IgD-negative memory B cell (primary cell): ENCODE measurements at regions not wholly inside any gene's neighbourhood (a gene's known extent, or its start where the extent isn't known, plus 50 kb on each side); places are given as distances from the start of the nearest gene placed in this dataset.

Source experiments
- H3K27ac Mint-ChIP-seq, 3 donors: one replicate each; pipeline ENCODE4 v1.8.0; 2020 to 2022; ENCODE audit warnings: mild to moderate bottlenecking in 3 of 3, mixed read lengths in 3 of 3, moderate library complexity in 1 of 3
- H3K27me3 Mint-ChIP-seq: one replicate; pipeline ENCODE4 v1.8.0; 2021; ENCODE audit warnings: mixed read lengths
- H3K36me3 Mint-ChIP-seq: one replicate; pipeline ENCODE4 v1.8.0; 2020; ENCODE audit warnings: mild to moderate bottlenecking, mixed read lengths
- H3K4me1 Mint-ChIP-seq, 3 donors: one replicate each; pipeline ENCODE4 v1.8.0; 2020 to 2022; ENCODE audit warnings: mixed read lengths in 3 of 3, mild to moderate bottlenecking in 1 of 3
- H3K4me3 Mint-ChIP-seq, 4 donors: one replicate each; pipeline ENCODE4 v1.8.0; 2020 to 2022; ENCODE audit warnings: mild to moderate bottlenecking in 4 of 4, mixed read lengths in 4 of 4, moderate library complexity in 3 of 4
- H3K9me3 Mint-ChIP-seq, 3 donors: one replicate each; pipeline ENCODE4 v1.8.0; 2020 to 2021; ENCODE audit warnings: mixed read lengths in 3 of 3, mild to moderate bottlenecking in 1 of 3

DNA sequence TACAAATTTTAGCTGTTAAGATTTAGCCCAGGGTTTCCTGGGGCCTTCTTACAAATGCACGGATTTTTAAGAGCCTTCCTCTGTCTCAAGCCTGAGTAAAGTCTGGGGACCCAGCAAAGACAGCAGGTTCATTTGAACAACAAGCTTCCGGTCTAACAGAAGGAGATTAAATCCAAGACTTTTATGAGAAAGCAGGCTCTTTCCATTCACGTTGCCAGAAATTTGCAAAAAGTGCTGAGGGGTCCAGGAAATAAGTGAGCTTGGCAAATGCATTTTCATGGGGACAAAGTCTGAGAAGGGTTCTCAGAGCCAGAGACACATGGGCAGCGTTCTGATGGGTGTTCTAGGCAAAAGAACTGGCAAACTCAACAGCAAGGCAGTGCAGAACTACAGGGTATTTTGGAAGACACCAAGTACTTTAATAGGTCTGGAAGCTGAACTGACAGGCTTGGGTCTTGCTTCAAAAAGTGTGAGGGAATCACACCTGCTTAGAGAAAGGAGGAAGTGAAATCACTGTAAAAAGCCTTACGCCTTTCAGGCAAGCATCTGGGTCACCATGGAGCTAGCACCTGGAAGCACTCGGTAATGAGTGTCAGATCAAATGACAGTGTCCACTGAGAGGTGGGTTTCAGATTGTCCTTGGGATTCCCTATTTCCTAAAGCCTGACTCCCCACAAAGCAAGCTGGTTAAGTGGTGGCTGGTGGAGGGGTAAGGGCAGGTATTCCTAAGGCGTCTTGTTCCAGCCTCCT, 115.8 kb upstream of the ARHGEF3 start:
- Mint-ChIP-seq H3K27me3 (no peaks in the 10 kb centered on the region), H3K36me3 (no peaks in the 10 kb centered on the region), H3K9me3 (no peaks in the 10 kb centered on the region), H3K27ac (peak overlapping the region; percentile 92 to 98 (median 97)), H3K4me1 (peaks cover 56 to 69% (median 58%) of the 10 kb centered on the region in 3 donors), H3K4me3 (peak overlapping the region; percentile 71 to 92 (median 87))

DNA sequence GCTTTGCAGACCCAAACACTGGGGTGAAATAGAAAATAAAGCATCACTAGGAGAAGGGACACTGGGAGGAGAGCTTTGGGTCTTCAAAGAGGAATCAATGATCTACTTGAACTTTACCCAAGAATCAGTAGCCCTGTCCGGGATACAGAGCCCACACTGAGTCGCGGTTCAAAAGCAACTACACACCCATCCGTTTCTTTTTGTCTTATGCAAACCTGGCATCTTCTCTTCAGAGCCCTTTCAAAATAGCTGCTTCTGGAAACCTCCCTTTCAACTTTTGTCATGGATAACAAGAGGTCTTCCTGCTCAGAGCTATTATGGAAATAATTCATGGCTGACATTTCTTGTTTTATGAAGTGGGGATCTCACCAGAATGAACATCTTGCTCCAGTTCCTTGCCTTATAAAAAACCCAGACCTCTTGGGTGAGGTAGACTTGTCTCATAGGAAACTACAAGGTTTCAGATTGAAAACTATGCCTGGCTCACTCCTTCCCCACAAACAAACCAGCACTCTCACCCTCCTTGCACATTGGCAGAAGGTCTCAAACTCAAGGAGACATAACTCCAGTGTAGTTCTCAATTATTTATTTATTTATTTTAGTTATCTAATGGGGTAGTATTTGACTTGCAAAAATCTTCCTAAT, 115.1 kb upstream of the ARHGEF3 start:
- H3K4me1 Mint-ChIP-seq = peaks cover 49 to 62% (median 52%) of the 10 kb centered on the region in 3 donors
- no peaks in the 10 kb centered on the region for H3K27me3 Mint-ChIP-seq
- peak overlapping the region; percentile 84 to 93 (median 86) for H3K4me3 Mint-ChIP-seq
- H3K27ac Mint-ChIP-seq = peak overlapping the region; percentile 92 to 98 (median 97)
- no peaks in the 10 kb centered on the region for H3K9me3 Mint-ChIP-seq
- H3K36me3 Mint-ChIP-seq = no peaks in the 10 kb centered on the region

DNA sequence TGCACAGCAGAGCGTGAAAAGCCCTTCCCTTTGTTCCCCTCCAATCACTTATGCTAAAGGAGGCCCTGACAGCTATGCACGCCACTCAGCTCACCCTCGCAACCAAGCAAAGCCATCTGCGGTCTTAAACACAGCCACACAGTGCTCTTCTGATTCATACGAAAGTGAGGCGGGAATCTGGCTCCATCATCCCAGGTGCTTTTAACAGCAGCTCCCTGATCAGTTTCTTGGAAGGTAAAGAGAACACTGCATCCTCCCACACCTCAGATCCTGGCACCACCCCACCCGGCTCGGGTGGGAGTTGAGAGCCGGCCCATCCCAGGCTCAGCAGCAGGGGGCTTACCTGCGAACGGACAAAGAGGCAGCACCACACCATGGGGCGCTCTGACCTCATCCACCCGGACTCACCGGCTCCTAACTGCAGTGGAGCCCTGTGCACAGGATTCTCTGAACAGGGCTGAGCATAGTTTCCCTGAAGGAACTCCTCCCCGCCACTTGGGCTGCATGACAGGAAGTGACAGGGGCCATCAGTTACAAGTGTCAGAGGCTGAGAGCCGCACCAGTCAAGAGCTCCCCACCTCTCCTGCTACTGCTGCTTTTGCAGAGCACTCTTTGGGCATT, 114.3 kb upstream of the ARHGEF3 start:
- Mint-ChIP-seq H3K4me3 (peak overlapping the region; percentile 84 to 93 (median 86)), H3K9me3 (no peaks in the 10 kb centered on the region), H3K4me1 (peaks cover 45 to 55% (median 46%) of the 10 kb centered on the region in 3 donors), H3K27ac (peak overlapping the region; percentile 92 to 98 (median 97)), H3K36me3 (no peaks in the 10 kb centered on the region), H3K27me3 (no peaks in the 10 kb centered on the region)

DNA sequence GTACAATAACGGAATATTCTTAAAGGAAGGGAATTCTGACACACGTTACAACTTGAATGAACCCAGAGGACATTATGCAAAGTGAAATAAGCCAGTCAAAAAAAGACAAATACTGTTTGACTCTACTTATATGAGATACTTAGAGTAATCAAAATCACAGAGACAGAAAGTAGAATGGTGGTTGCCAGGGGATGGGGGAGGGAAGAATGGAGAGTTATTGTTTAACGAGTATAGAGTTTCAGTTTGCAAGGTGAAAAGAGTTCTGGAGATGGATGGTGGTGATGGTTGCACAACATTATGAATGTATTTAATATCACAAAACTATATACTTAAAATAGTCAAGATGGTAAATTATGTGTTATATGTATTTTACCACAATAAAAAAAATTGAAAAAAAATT, 112.9 kb upstream of the ARHGEF3 start:
- peaks cover 45 to 52% (median 46%) of the 10 kb centered on the region in 3 donors for H3K4me1 Mint-ChIP-seq
- H3K27ac Mint-ChIP-seq = peak overlapping the region; percentile 82 to 98 (median 92)
- peak overlapping the region; percentile 84 to 93 (median 86) for H3K4me3 Mint-ChIP-seq
- no peaks in the 10 kb centered on the region for H3K9me3 Mint-ChIP-seq
- no peaks in the 10 kb centered on the region for H3K27me3 Mint-ChIP-seq
- no peaks in the 10 kb centered on the region for H3K36me3 Mint-ChIP-seq

DNA sequence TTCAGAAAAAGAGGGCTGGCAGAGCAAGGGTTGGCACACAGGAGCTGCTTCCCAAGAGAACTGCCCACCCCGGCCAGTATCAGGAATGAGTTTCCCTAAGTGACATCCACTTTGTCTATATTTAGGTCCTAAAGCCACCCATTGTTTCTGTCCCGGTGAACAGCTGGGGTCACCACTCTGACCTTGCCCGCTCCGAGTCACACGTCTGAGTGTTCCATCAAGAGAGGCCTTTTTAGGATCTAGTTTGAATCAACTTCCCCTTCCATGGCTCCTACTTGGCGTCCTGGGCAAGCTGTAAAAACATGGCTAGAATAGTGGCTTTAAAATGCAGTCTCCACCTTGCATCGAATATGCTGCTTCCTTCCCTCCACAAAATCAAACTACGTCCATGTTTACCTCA, 109.6 kb upstream of the ARHGEF3 start:
- no peaks in the 10 kb centered on the region for H3K9me3 Mint-ChIP-seq
- H3K4me1 Mint-ChIP-seq = peaks cover 15 to 28% (median 19%) of the 10 kb centered on the region in 3 donors
- no peaks in the 10 kb centered on the region for H3K27me3 Mint-ChIP-seq
- H3K4me3 Mint-ChIP-seq = no peak overlapping the region
- H3K27ac Mint-ChIP-seq = no peak overlapping the region
- H3K36me3 Mint-ChIP-seq = peaks cover 4% of the 10 kb centered on the region

DNA sequence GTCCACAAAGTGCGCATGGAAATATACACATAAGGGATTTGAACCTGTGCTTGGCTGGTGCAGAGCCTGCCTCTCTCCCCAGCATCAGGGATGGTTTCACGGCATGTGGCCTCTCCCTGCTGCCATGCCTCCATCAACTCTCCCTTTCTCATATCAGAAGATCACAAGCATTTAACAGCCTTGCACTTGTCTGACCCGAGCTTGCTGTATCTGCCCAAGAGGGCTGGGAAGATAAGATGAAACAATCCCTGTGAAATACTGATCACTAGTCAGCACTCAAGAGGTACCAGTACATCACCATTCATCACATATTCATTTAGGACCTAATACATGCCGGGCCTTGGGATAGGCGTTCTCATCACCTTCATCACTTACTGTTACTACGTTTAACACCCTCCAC, 107.6 kb upstream of the ARHGEF3 start:
- H3K27ac Mint-ChIP-seq = no peak overlapping the region
- peak overlapping the region in 1 of 4 donors; percentile 22 for H3K4me3 Mint-ChIP-seq

DNA sequence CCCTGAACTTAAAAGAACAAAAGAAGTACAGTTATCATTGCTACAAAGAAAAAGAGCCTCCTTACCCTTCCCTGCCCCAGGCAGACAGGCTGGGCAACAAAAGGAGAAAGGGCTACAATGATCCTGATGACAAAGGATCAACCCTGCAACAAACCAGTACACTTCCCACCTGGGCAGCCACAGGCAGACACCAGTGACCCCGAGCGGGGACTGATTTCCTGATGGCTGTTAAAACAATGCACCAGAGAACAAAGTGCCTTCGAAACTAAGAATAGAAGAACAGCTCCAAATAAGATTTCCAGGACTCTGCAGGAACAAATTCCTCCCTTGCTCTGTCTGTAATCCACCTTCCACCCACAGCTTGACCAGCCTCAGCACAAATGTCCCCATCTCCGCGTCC, 106.3 kb upstream of the ARHGEF3 start:
- peak overlapping the region in 1 of 3 donors; percentile 48 for H3K27ac Mint-ChIP-seq
- peaks cover 0 to 10% (median 1%) of the 10 kb centered on the region in 3 donors for H3K4me1 Mint-ChIP-seq
- H3K4me3 Mint-ChIP-seq = no peak overlapping the region
- H3K9me3 Mint-ChIP-seq = no peaks in the 10 kb centered on the region
- peaks cover 6% of the 10 kb centered on the region for H3K36me3 Mint-ChIP-seq
- H3K27me3 Mint-ChIP-seq = no peaks in the 10 kb centered on the region

More for the DNA sequence above, 107.6 kb upstream of the ARHGEF3 start:
- Mint-ChIP-seq H3K27me3 (no peaks in the 10 kb centered on the region), H3K9me3 (no peaks in the 10 kb centered on the region), H3K36me3 (peaks cover 4% of the 10 kb centered on the region), H3K4me1 (peaks cover under 1 to 15% (median 3%) of the 10 kb centered on the region in 3 donors)

DNA sequence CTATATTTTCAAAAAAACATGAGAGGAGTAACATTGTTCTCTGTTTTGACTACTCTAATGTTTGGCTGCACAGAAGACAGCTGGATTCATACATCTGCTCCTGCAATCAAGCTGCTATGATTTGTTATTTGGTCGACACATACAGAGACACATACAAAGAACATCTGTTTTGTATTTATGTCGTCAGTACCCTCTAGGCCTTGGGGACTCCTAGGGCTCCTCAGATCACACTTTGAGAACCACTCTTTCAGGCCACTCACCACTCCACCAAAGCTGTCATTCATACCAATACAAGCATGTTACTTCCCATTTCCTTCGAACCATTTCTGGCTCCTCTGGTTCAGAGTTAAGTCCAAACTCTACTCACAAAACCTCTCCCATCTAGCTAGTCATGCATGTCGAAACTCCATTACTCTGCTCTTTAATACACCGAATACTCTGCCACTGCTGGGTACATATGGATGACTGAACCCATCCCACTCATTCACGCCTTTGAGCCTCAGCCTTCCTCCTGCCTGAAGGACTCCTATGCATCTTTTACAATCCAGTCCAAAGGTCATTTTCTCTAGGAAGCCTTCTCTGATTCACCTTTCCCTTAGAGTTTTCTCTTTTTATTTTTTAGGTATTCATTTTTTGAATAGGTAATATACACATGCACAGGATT, 102.9 kb upstream of the ARHGEF3 start:
- H3K9me3 Mint-ChIP-seq = no peaks in the 10 kb centered on the region
- H3K27ac Mint-ChIP-seq = peak overlapping the region in 1 of 3 donors; percentile 83
- no peak overlapping the region for H3K4me3 Mint-ChIP-seq
- no peaks in the 10 kb centered on the region for H3K27me3 Mint-ChIP-seq
- peaks cover 3 to 15% (median 8%) of the 10 kb centered on the region in 3 donors for H3K4me1 Mint-ChIP-seq
- H3K36me3 Mint-ChIP-seq = peaks cover 6% of the 10 kb centered on the region

DNA sequence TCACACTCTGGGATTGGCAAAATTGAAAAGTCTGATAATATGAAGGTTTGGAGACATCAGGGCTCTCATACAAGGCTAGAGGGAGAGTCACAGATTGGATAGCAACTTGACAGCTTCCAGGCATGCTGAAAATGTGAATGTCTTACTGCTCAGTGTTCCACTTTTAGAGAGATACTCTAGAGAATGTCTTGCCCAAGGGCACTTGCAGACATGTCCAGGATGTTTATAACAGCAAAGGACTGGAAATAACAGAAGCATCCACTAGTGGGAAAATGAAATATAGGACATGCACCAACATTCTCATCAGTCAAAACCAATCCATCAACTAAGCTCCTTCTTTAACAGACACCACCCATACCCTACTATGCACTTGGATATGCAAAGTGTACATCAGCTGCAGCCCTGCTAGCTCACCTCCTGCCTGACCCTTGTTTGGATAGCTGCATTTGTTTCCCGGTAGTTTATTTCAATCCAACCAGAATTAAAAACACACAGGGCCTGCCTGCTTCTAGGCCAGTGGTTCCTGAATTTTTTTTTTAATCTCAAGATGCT, 101.6 kb upstream of the ARHGEF3 start:
- no peak overlapping the region for H3K4me3 Mint-ChIP-seq
- H3K27me3 Mint-ChIP-seq = no peaks in the 10 kb centered on the region
- H3K4me1 Mint-ChIP-seq = peaks cover 3 to 13% (median 8%) of the 10 kb centered on the region in 3 donors

DNA sequence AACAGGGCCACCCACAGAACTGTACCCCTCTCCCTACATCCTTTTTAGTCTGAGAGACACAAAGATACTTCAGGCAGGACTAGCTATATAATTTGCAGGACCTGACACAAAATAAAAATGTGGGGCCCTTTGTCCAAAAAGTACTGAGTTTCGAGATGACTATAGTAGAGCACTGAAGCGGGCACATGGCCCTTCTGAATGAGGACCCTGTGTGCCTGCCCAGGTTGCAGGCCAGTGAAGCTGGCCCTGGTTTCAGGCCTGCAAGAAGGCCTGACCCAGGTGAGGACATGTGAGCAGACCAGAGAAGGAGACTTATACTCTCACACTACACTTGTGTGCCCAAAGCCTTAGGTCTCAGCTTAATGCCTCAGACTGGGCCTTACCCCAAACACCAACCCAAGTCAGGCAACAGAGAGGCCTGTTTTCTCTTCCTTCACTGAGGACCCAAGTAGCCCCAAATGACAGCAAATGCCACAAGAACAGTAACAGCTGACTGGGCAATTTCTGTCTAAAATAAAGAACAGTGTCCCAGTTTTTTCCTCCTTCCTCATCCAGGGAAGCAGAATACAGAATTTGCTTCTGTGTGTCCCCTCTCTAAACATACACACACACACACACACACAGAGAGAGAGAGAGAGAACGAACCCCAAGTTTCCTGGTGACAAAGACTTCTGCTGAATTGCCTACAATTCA, 100.9 kb upstream of the ARHGEF3 start:
- Mint-ChIP-seq H3K4me1 (peaks cover 1 to 11% (median 8%) of the 10 kb centered on the region in 3 donors), H3K9me3 (no peaks in the 10 kb centered on the region), H3K36me3 (peaks cover 3% of the 10 kb centered on the region), H3K27ac (no peak overlapping the region), H3K27me3 (no peaks in the 10 kb centered on the region), H3K4me3 (no peak overlapping the region)

More for the DNA sequence above, 101.6 kb upstream of the ARHGEF3 start:
- Mint-ChIP-seq H3K36me3 (peaks cover 3% of the 10 kb centered on the region), H3K27ac (no peak overlapping the region), H3K9me3 (no peaks in the 10 kb centered on the region)

DNA sequence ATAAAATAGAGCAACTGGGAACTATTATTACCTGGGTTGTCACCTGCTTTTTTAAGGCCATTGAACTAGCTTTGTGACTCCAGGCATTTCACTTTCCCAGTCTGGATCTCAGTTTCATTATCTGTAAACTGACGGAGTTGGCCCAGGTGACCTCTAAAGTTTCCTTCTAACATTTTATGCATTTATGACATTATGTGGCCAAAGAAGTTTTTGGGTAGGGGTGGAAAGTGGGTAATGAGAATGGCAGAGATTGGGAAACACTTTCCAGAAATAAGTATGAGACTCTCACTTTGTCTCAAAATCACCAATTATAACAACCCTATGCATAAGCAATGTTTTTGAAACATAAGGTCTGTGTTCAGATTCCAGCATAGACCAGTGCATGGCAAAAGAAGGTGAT, 99.1 kb upstream of the ARHGEF3 start:
- no peak overlapping the region for H3K27ac Mint-ChIP-seq
- no peaks in the 10 kb centered on the region for H3K27me3 Mint-ChIP-seq
- no peaks in the 10 kb centered on the region for H3K9me3 Mint-ChIP-seq
- H3K4me1 Mint-ChIP-seq = peaks cover 1 to 11% (median 8%) of the 10 kb centered on the region in 3 donors
- H3K36me3 Mint-ChIP-seq = peaks cover 3% of the 10 kb centered on the region
- no peak overlapping the region for H3K4me3 Mint-ChIP-seq

DNA sequence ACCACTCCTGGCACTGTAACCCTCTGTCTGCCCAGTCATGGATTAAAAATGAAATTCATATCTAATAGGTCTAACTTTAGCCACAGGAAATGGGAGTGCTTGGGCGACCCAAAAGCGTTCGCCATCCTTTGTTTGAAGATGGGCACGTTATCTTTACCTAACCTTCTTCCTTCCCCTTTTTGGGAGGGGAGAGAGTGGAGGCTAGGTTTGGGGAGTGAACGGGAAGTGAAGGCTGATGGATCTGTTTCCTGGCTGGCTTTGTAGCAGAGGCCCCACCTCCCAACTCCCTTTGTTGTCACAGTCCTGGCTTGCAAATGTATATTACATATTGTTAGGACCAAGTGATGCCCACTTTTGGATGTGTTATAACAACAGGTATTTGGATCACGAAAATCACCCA, 98.1 kb upstream of the ARHGEF3 start:
- Mint-ChIP-seq H3K27me3 (no peaks in the 10 kb centered on the region), H3K4me3 (no peak overlapping the region), H3K4me1 (peaks cover 5 to 14% (median 8%) of the 10 kb centered on the region in 3 donors), H3K27ac (peak overlapping the region in 1 of 3 donors; percentile 73), H3K9me3 (no peaks in the 10 kb centered on the region), H3K36me3 (peaks cover 3% of the 10 kb centered on the region)

DNA sequence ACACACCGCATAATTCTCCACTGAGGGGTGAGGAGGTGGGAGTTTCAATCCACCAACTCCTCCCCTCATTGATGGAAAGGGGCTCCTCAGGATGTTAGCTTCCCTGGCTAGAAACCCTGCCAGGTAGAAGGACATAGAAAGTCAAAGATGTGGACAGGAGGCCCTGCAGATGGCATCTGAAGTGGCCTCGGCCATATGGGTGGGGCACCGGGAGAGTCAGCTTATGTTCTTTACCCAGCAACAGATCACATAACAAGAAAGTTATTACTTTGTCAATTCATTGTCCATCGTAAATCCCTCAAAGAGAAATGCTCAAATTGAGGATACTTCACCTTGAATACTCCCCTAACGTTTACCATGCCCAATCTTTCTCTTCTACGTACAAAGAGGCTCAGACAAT, 97.3 kb upstream of the ARHGEF3 start:
- no peaks in the 10 kb centered on the region for H3K27me3 Mint-ChIP-seq
- no peak overlapping the region for H3K4me3 Mint-ChIP-seq
- no peak overlapping the region for H3K27ac Mint-ChIP-seq
- peaks cover 3% of the 10 kb centered on the region for H3K36me3 Mint-ChIP-seq
- H3K4me1 Mint-ChIP-seq = peaks cover 6 to 16% (median 11%) of the 10 kb centered on the region in 3 donors
- no peaks in the 10 kb centered on the region for H3K9me3 Mint-ChIP-seq

DNA sequence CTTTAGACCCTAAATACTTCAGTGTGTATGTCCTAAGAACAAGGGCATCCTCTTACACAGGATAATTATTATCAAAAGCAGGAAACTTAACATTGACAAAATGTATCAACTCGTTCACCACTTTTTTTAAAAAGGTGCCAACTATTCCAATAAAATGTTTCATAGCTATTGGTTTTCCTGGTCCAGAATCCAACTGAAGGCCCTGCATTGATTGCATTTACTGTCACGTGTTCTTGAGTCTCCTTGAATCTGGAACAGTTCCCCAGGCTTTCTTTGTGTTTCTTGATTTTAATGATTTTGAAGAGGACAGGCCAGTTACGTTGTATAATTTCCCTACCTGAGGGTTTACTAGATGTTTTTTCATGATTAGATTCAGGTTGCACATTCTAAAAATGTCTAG, 94.6 kb upstream of the ARHGEF3 start:
- no peaks in the 10 kb centered on the region for H3K27me3 Mint-ChIP-seq
- H3K4me1 Mint-ChIP-seq = peaks cover 6 to 17% (median 14%) of the 10 kb centered on the region in 3 donors
- no peak overlapping the region for H3K27ac Mint-ChIP-seq
- H3K36me3 Mint-ChIP-seq = no peaks in the 10 kb centered on the region
- H3K9me3 Mint-ChIP-seq = no peaks in the 10 kb centered on the region
- H3K4me3 Mint-ChIP-seq = no peak overlapping the region
